Activated CD8-positive, alpha-beta memory T cell treated with anti-CD3 and anti-CD28 coated beads, Interleukin-2, amount 10 ng/mL, durations not matched to agents 7 days and 5 days (primary cell): ENCODE measurements at regions not wholly inside any gene's neighbourhood (a gene's known extent, or its start where the extent isn't known, plus 50 kb on each side); places are given as distances from the start of the nearest gene placed in this dataset.
"Not testable (repeated sequence)": the region's sequence is repeated elsewhere in the genome, so short reads cannot be mapped to it uniquely, and the experiment has no call there.

Experiments
- ATAC-seq: fragments of 150-1000 bp; cut with Tn5 transposase; one replicate; pipeline ENCODE4 v1.10.0; 2021; ENCODE audit warnings: moderate library complexity
- CTCF ChIA-PET: fragments of 350-600 bp; sonication (Branson Sonifier 250); formaldehyde crosslinking; loops from one replicate; lab custom pipeline; 2021; ENCODE audit warnings: antibody characterized with exemption; lab: Charles Lee
- DNase-seq: peaks from one replicate; pipeline ENCODE4 v3.0.0-alpha.2; 2020
- H3K27ac Mint-ChIP-seq: one replicate; pipeline ENCODE4 v1.8.0; 2021; ENCODE audit warnings: mild to moderate bottlenecking, mixed read lengths
- H3K27me3 Mint-ChIP-seq: one replicate; pipeline ENCODE4 v1.8.0; 2021; ENCODE audit warnings: mixed read lengths
- H3K36me3 Mint-ChIP-seq: one replicate; pipeline ENCODE4 v1.8.0; 2021; ENCODE audit warnings: mild to moderate bottlenecking, mixed read lengths
- H3K4me1 Mint-ChIP-seq: one replicate; pipeline ENCODE4 v1.8.0; 2021; ENCODE audit warnings: mixed read lengths
- H3K4me3 Mint-ChIP-seq: one replicate; pipeline ENCODE4 v1.8.0; 2021; ENCODE audit warnings: mild to moderate bottlenecking, moderate library complexity, mixed read lengths
- H3K9me3 Mint-ChIP-seq: one replicate; pipeline ENCODE4 v1.8.0; 2022; ENCODE audit warnings: low read depth, mixed read lengths

- peaks cover 16% of the 10 kb centered on the region for H3K27me3 Mint-ChIP-seq
- DNase-seq (no peak), ATAC-seq (no peak)
- H3K27ac Mint-ChIP-seq: no peak overlapping the region
- peaks cover 14% of the 10 kb centered on the region for H3K4me1 Mint-ChIP-seq
- peak overlapping the region; percentile 36 for H3K4me3 Mint-ChIP-seq
- no peaks in the 10 kb centered on the region for H3K9me3 Mint-ChIP-seq
- peaks cover 1% of the 10 kb centered on the region for H3K36me3 Mint-ChIP-seq
- CTCF ChIA-PET: interaction anchor here (0.6 to 2.4 kb wide), 2 partner anchors 101 to 513 kb away, joined by 3 to 16 read pairs; no protein-coding TSS in a partner anchor
Observed at GRCh38 chr22:41023299-41023623, 69.1 kb upstream of the EP300 start.

DNA sequence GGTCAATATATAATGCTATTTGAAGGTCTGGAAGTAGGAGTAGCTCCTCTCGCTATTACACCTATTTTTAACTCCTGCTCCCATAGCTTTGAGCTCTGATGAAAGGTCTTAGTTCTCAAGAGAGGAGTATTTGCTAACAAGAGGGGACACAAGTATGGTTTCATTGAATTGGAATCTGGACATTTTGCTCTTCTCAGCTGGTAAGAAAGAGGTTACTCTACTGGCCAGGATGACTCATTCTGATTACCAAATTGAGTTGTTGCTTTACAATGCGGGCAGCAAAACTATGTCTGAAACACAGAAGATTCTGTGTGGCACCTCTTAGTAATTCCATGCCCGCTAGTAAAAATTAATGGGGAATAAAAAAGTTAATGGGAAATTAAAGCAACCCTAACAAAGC is 63.6 kb upstream of the EP300 start:
- no peaks in the 10 kb centered on the region for H3K9me3 Mint-ChIP-seq
- no peak for ATAC-seq
- peaks cover 7% of the 10 kb centered on the region for H3K4me1 Mint-ChIP-seq
- CTCF ChIA-PET: interaction anchor here (0.6 kb wide), 1 partner anchor 89 kb away, joined by 3 read pairs; no protein-coding TSS in a partner anchor
- H3K36me3 Mint-ChIP-seq: no peaks in the 10 kb centered on the region
- H3K4me3 Mint-ChIP-seq: no peak overlapping the region
- DNase-seq: no peak
- no peak overlapping the region for H3K27ac Mint-ChIP-seq
- peaks cover 8% of the 10 kb centered on the region for H3K27me3 Mint-ChIP-seq

DNA sequence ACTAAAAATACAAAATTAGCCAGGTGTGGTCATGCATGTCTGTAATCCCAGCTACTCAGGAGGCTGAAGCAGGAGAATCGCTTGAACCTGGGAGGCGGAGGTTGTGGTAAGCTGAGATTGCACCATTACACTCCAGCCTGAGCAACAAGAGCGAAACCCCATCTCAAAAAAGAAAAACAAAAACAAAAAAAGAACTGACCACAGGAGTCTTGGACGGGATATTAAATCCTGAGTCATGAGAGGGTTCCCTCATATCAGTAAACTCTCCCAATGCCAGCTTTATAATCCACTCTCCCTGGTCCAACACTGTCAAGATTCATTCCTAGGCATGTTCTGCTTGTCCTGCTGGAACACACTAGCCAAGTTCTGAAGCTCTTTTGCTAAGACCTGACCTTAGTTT is 61.5 kb upstream of the EP300 start:
- H3K27me3 Mint-ChIP-seq: peaks cover 3% of the 10 kb centered on the region
- H3K36me3 Mint-ChIP-seq: no peaks in the 10 kb centered on the region
- peaks cover 7% of the 10 kb centered on the region for H3K4me1 Mint-ChIP-seq
- CTCF ChIA-PET: no interaction called here
- no peak overlapping the region for H3K4me3 Mint-ChIP-seq
- H3K9me3 Mint-ChIP-seq: no peaks in the 10 kb centered on the region
- H3K27ac Mint-ChIP-seq: no peak overlapping the region
- ATAC-seq (no peak), DNase-seq (no peak)

GRCh38 chr22:41034706-41035105 is 57.7 kb upstream of the EP300 start:
- no peaks in the 10 kb centered on the region for H3K4me1 Mint-ChIP-seq
- H3K36me3 Mint-ChIP-seq: no peaks in the 10 kb centered on the region
- H3K27ac Mint-ChIP-seq: no peak overlapping the region
- H3K27me3 Mint-ChIP-seq: peaks cover 3% of the 10 kb centered on the region
- DNase-seq: no peak
- no peaks in the 10 kb centered on the region for H3K9me3 Mint-ChIP-seq
- no peak for ATAC-seq
- no peak overlapping the region for H3K4me3 Mint-ChIP-seq
- CTCF ChIA-PET: interaction anchor here (0.7 kb wide), 1 partner anchor 147 kb away, joined by 5 read pairs; no protein-coding TSS in a partner anchor

- H3K27me3 Mint-ChIP-seq: no peaks in the 10 kb centered on the region
- no peaks in the 10 kb centered on the region for H3K9me3 Mint-ChIP-seq
- CTCF ChIA-PET: interaction anchor here (0.6 to 1.5 kb wide), 2 partner anchors 45 to 508 kb away, joined by 3 read pairs; no protein-coding TSS in a partner anchor
- no peak overlapping the region for H3K4me3 Mint-ChIP-seq
- no peaks in the 10 kb centered on the region for H3K36me3 Mint-ChIP-seq
- no peak for ATAC-seq
- DNase-seq: no peak
- H3K27ac Mint-ChIP-seq: no peak overlapping the region
- H3K4me1 Mint-ChIP-seq: no peaks in the 10 kb centered on the region
Observed at GRCh38 chr22:41036924-41037323, 55.5 kb upstream of the EP300 start.

DNA sequence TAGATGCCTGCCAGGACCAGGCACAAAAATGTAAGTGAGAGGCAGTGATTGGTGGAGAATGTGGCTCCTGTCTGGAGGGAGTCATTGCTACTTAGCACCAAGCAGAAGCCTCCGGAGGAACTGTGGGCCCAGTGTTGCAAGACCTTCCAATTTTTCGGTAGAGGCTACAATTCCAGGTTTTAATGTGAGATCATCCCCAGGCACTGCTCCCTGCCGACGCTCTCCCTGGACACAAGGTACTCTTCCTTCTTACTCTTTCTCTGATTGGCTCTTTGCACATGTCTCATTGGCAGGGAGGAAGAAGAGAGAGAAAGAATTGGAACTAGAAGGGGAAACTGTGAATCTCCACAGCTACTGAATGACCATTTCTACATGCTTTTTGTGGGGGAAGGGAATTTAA is 53.7 kb upstream of the EP300 start:
- H3K4me1 Mint-ChIP-seq: no peaks in the 10 kb centered on the region
- ATAC-seq: no peak
- H3K36me3 Mint-ChIP-seq: no peaks in the 10 kb centered on the region
- H3K9me3 Mint-ChIP-seq: no peaks in the 10 kb centered on the region
- peaks cover 3% of the 10 kb centered on the region for H3K27me3 Mint-ChIP-seq
- H3K27ac Mint-ChIP-seq: no peak overlapping the region
- DNase-seq: no peak
- no peak overlapping the region for H3K4me3 Mint-ChIP-seq
- CTCF ChIA-PET: no interaction called here

GRCh38 chr22:41039641-41040040 is 52.8 kb upstream of the EP300 start:
- CTCF ChIA-PET: interaction anchor here (0.7 kb wide), 1 partner anchor 392 kb away, joined by 3 read pairs; no protein-coding TSS in a partner anchor

DNA sequence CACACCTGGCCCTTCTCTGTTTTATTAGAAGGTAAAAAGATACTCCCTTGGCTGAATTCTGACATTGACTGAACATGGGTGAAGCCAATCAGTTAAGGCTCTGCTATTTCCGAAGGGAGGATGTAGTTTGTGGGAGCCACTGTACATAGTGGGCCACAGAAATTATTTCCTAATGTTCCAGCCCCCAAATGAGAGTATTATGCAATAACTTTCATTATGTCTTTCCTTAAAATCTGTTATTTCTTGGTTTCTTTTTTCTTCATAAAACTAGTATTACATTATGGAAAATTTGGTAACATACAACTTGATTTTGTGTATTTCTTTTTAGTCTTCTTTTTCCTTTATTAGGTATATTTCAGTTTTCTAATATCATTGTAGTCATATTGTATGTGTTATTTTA is 51.9 kb upstream of the EP300 start:
- H3K4me1 Mint-ChIP-seq: no peaks in the 10 kb centered on the region
- H3K27me3 Mint-ChIP-seq: peaks cover 3% of the 10 kb centered on the region
- H3K36me3 Mint-ChIP-seq: no peaks in the 10 kb centered on the region
- no peak overlapping the region for H3K27ac Mint-ChIP-seq
- DNase-seq: no peak
- no peaks in the 10 kb centered on the region for H3K9me3 Mint-ChIP-seq
- ATAC-seq: no peak
- H3K4me3 Mint-ChIP-seq: no peak overlapping the region
- CTCF ChIA-PET: interaction anchor here (1.2 kb wide), 1 partner anchor 155 kb away, joined by 3 read pairs; no protein-coding TSS in a partner anchor

More at GRCh38 chr22:41039641-41040040, 52.8 kb upstream of the EP300 start:
- not testable (repeated sequence) for H3K27ac Mint-ChIP-seq, H3K27me3 Mint-ChIP-seq, DNase-seq, ATAC-seq, H3K4me3 Mint-ChIP-seq, H3K36me3 Mint-ChIP-seq, H3K9me3 Mint-ChIP-seq, H3K4me1 Mint-ChIP-seq

DNA sequence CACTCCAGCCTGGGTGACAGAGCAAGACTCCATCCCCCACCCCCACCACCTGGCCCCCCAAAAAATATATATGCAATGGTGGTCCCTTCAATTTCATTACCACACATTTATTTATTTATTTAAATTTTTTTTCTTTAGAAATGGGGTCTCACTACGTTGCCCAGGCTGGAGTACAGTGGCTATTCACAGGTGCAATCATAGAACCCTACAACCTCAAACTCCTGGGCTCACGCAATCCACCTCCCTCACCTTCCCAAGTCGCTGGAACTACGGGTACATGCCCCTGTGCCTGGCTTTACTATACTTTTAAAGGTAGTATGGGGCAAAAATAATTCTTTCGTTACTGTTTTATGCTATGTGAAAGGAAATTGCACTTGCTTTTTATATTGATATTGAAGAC is 50.9 kb upstream of the EP300 start:
- H3K4me3 Mint-ChIP-seq: no peak overlapping the region
- H3K4me1 Mint-ChIP-seq: no peaks in the 10 kb centered on the region
- ATAC-seq (no peak), DNase-seq (no peak)
- H3K36me3 Mint-ChIP-seq: no peaks in the 10 kb centered on the region
- CTCF ChIA-PET: no interaction called here
- H3K27ac Mint-ChIP-seq: no peak overlapping the region
- peaks cover 3% of the 10 kb centered on the region for H3K27me3 Mint-ChIP-seq
- H3K9me3 Mint-ChIP-seq: no peaks in the 10 kb centered on the region
